ENCODE measurements at regions not wholly inside any gene's neighbourhood (a gene's known extent, or its start where the extent isn't known, plus 50 kb on each side); places are given as distances from the start of the nearest gene placed in this dataset.

DNA sequence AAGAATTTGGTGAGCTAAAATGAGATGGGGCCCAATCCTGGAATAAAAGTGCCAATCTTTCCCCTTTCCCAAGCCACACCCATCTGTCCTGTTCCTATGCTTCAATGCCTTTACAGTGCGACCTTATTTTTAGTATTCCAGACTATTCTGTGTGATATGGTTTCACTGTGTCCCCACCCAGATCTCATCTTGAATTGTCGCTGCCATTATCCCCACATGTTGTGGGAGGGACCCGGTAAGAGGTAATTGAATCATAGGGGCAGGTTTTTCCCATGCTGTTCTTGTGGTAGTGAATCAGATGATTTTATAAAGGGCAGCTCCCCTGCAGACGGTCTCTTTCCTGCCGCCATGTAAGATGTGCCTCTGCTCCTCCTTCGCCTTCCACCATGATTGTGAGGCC, 129.3 kb upstream of the KIF26B start:
- H3K79me2 ChIP-seq (replicated peaks; ENCODE audit: insufficient read depth): no peaks in the 10 kb centered on the region
- Mint-ChIP-seq H3K9me3 (no peaks in the 10 kb centered on the region), H3K4me1 (peaks cover 9% of the 10 kb centered on the region; the same call in 2 of the 3 replicates), H3K36me3 (ENCODE audit: low read depth) (peaks cover 11% of the 10 kb centered on the region; the same call in 2 of the 3 replicates), H3K27me3 (ENCODE audit: insufficient read depth, low read depth, poor library complexity) (peaks cover 1% of the 10 kb centered on the region), H3K27ac (no peak overlapping the region), H3K4me3 (no peak overlapping the region)
- no peak overlapping the region for H2AFZ ChIP-seq
- DNase-seq (ENCODE audit: low spot score): no peak
- TF ChIP-seq STAT1 (IDR thresholded peaks at IDR 0.05; ENCODE audit: unreplicated experiment) (no peak), CREB1 (CRISPR knock-in tag; IDR thresholded peaks at IDR 0.05; ENCODE audit: low read depth) (no peak), ZNF114 (CRISPR knock-in tag; IDR thresholded peaks at IDR 0.05) (no peak), NANOG (IDR thresholded peaks at IDR 0.05; ENCODE audit: borderline replicate concordance) (no peak), ZNF331 (CRISPR knock-in tag; IDR thresholded peaks at IDR 0.05; ENCODE audit: low read depth) (no peak), POLR2AphosphoS5 (IDR thresholded peaks at IDR 0.05; ENCODE audit: low read depth) (no peak), EZH2 (IDR thresholded peaks at IDR 0.05; ENCODE audit: low read depth, unreplicated experiment) (no peak)
- TF ChIP-seq, protein P1, sequence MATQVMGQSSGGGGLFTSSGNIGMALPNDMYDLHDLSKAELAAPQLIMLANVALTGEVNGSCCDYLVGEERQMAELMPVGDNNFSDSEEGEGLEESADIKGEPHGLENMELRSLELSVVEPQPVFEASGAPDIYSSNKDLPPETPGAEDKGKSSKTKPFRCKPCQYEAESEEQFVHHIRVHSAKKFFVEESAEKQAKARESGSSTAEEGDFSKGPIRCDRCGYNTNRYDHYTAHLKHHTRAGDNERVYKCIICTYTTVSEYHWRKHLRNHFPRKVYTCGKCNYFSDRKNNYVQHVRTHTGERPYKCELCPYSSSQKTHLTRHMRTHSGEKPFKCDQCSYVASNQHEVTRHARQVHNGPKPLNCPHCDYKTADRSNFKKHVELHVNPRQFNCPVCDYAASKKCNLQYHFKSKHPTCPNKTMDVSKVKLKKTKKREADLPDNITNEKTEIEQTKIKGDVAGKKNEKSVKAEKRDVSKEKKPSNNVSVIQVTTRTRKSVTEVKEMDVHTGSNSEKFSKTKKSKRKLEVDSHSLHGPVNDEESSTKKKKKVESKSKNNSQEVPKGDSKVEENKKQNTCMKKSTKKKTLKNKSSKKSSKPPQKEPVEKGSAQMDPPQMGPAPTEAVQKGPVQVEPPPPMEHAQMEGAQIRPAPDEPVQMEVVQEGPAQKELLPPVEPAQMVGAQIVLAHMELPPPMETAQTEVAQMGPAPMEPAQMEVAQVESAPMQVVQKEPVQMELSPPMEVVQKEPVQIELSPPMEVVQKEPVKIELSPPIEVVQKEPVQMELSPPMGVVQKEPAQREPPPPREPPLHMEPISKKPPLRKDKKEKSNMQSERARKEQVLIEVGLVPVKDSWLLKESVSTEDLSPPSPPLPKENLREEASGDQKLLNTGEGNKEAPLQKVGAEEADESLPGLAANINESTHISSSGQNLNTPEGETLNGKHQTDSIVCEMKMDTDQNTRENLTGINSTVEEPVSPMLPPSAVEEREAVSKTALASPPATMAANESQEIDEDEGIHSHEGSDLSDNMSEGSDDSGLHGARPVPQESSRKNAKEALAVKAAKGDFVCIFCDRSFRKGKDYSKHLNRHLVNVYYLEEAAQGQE (IDR thresholded peaks at IDR 0.05; ENCODE audit: unreplicated experiment): no peak
- TF ChIP-seq, protein P2, sequence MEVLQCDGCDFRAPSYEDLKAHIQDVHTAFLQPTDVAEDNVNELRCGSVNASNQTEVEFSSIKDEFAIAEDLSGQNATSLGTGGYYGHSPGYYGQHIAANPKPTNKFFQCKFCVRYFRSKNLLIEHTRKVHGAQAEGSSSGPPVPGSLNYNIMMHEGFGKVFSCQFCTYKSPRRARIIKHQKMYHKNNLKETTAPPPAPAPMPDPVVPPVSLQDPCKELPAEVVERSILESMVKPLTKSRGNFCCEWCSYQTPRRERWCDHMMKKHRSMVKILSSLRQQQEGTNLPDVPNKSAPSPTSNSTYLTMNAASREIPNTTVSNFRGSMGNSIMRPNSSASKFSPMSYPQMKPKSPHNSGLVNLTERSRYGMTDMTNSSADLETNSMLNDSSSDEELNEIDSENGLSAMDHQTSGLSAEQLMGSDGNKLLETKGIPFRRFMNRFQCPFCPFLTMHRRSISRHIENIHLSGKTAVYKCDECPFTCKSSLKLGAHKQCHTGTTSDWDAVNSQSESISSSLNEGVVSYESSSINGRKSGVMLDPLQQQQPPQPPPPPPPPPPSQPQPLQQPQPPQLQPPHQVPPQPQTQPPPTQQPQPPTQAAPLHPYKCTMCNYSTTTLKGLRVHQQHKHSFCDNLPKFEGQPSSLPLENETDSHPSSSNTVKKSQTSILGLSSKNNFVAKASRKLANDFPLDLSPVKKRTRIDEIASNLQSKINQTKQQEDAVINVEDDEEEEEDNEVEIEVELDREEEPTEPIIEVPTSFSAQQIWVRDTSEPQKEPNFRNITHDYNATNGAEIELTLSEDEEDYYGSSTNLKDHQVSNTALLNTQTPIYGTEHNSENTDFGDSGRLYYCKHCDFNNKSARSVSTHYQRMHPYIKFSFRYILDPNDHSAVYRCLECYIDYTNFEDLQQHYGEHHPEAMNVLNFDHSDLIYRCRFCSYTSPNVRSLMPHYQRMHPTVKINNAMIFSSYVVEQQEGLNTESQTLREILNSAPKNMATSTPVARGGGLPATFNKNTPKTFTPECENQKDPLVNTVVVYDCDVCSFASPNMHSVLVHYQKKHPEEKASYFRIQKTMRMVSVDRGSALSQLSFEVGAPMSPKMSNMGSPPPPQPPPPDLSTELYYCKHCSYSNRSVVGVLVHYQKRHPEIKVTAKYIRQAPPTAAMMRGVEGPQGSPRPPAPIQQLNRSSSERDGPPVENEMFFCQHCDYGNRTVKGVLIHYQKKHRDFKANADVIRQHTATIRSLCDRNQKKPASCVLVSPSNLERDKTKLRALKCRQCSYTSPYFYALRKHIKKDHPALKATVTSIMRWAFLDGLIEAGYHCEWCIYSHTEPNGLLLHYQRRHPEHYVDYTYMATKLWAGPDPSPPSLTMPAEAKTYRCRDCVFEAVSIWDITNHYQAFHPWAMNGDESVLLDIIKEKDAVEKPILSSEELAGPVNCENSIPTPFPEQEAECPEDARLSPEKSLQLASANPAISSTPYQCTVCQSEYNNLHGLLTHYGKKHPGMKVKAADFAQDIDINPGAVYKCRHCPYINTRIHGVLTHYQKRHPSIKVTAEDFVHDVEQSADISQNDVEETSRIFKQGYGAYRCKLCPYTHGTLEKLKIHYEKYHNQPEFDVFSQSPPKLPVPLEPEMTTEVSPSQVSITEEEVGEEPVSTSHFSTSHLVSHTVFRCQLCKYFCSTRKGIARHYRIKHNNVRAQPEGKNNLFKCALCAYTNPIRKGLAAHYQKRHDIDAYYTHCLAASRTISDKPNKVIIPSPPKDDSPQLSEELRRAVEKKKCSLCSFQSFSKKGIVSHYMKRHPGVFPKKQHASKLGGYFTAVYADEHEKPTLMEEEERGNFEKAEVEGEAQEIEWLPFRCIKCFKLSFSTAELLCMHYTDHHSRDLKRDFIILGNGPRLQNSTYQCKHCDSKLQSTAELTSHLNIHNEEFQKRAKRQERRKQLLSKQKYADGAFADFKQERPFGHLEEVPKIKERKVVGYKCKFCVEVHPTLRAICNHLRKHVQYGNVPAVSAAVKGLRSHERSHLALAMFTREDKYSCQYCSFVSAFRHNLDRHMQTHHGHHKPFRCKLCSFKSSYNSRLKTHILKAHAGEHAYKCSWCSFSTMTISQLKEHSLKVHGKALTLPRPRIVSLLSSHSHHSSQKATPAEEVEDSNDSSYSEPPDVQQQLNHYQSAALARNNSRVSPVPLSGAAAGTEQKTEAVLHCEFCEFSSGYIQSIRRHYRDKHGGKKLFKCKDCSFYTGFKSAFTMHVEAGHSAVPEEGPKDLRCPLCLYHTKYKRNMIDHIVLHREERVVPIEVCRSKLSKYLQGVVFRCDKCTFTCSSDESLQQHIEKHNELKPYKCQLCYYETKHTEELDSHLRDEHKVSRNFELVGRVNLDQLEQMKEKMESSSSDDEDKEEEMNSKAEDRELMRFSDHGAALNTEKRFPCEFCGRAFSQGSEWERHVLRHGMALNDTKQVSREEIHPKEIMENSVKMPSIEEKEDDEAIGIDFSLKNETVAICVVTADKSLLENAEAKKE (CRISPR knock-in tag; IDR thresholded peaks at IDR 0.05): no peak
- TF ChIP-seq, protein P3, sequence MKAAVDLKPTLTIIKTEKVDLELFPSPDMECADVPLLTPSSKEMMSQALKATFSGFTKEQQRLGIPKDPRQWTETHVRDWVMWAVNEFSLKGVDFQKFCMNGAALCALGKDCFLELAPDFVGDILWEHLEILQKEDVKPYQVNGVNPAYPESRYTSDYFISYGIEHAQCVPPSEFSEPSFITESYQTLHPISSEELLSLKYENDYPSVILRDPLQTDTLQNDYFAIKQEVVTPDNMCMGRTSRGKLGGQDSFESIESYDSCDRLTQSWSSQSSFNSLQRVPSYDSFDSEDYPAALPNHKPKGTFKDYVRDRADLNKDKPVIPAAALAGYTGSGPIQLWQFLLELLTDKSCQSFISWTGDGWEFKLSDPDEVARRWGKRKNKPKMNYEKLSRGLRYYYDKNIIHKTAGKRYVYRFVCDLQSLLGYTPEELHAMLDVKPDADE (IDR thresholded peaks at IDR 0.05): no peak
- no peak overlapping the region for H3K4me3 ChIP-seq
- H3K36me3 ChIP-seq (ENCODE audit: insufficient read depth): no peaks in the 10 kb centered on the region
- H4K20me1 ChIP-seq (replicated peaks; ENCODE audit: insufficient read depth): no peaks in the 10 kb centered on the region; the same call in 1 of the 2 replicates
- no peaks in the 10 kb centered on the region for H3F3A ChIP-seq (replicated peaks; ENCODE audit: low read depth)
- H3K27ac ChIP-seq (ENCODE audit: low read depth): no peak overlapping the region
- peaks cover 4% of the 10 kb centered on the region; the same call in 1 of the 2 replicates for H3K4me1 ChIP-seq (ENCODE audit: insufficient read depth)
- no peaks in the 10 kb centered on the region for H3K27me3 ChIP-seq (ENCODE audit: insufficient read depth)
- H3K9me2 ChIP-seq (ENCODE audit: insufficient read depth): no peaks in the 10 kb centered on the region
- no peak for ATAC-seq
- no peak overlapping the region for H3K4me2 ChIP-seq
